Uterus (tissue), 2 donors: ENCODE measurements at regions not wholly inside any gene's neighbourhood (a gene's known extent, or its start where the extent isn't known, plus 50 kb on each side); places are given as distances from the start of the nearest gene placed in this dataset.

Source experiments
- CTCF ChIP-seq, 4 experiments: fragments of 200-600 bp in 2 of 4; fragments of 450-650 bp in 2 of 4; sonication (generic) in 2 of 4; IDR thresholded peaks; one replicate each; pipeline ENCODE4 v1.5.1; 2016 to 2019; ENCODE audit warnings: antibody characterized with exemption in 4 of 4, mild to moderate bottlenecking in 2 of 4, moderate library complexity in 1 of 4
- POLR2A ChIP-seq, 2 donors: fragments of 450-650 bp; IDR thresholded peaks; one replicate each; pipeline ENCODE4 v1.6.1; 2016; ENCODE audit warnings: antibody characterized with exemption in 2 of 2, mild to moderate bottlenecking in 1 of 2, moderate library complexity in 1 of 2

GRCh38 chr2:223247136-223247535 lies 195.1 kb downstream of the KCNE4 start:
- TF ChIP-seq CTCF (IDR thresholded peaks at IDR 0.05) (peak in 1 of 4 experiments; percentile 20), POLR2A (IDR thresholded peaks at IDR 0.05) (no peak)
